Smooth muscle cell (in vitro differentiated cells): ENCODE measurements at regions not wholly inside any gene's neighbourhood (a gene's known extent, or its start where the extent isn't known, plus 50 kb on each side); places are given as distances from the start of the nearest gene placed in this dataset.

ENCODE experiments used
- DNase-seq: peaks from one replicate; lab custom pipeline; 2025; ENCODE audit not compliant: unreplicated experiment; lab: John Stamatoyannopoulos, UW
- H2AFZ ChIP-seq: fragments of 200-600 bp; sonication (generic); 2 replicates; pipeline ENCODE4 v1.6.0; 2016; ENCODE audit warnings: antibody characterized with exemption, low read depth, mild to moderate bottlenecking
- H3F3A ChIP-seq: fragments of 200-600 bp; sonication (generic); 2 replicates; pipeline ENCODE4 v1.6.0; 2017; ENCODE audit warnings: antibody characterized with exemption, low read depth
- H3K27ac ChIP-seq: fragments of 200-600 bp; sonication (generic); 2 replicates; pipeline ENCODE4 v1.5.1; 2016; ENCODE audit warnings: low read depth, mild to moderate bottlenecking
- H3K27me3 ChIP-seq: fragments of 200-600 bp; sonication (generic); 2 replicates; pipeline ENCODE4 v1.6.1; 2016; ENCODE audit warnings: low read depth, mild to moderate bottlenecking
- H3K36me3 ChIP-seq: fragments of 200-600 bp; sonication (generic); 2 replicates; pipeline ENCODE4 v1.5.1; 2016; ENCODE audit warnings: low read depth
- H3K4me1 ChIP-seq: fragments of 200-600 bp; sonication (generic); 2 replicates; pipeline ENCODE4 v1.5.1; 2016; ENCODE audit warnings: low read depth
- H3K4me2 ChIP-seq: fragments of 200-600 bp; sonication (generic); 2 replicates; pipeline ENCODE4 v1.6.0; 2016; ENCODE audit warnings: mild to moderate bottlenecking
- H3K4me3 ChIP-seq: fragments of 200-600 bp; sonication (generic); 2 replicates; pipeline ENCODE4 v1.5.1; 2016; ENCODE audit warnings: mild to moderate bottlenecking
- H3K79me2 ChIP-seq: fragments of 200-600 bp; sonication (generic); 2 replicates; pipeline ENCODE4 v1.6.0; 2016; ENCODE audit warnings: low read depth, mild to moderate bottlenecking
- H3K9ac ChIP-seq: fragments of 200-600 bp; sonication (generic); 2 replicates; pipeline ENCODE4 v1.6.0; 2016; ENCODE audit warnings: low read depth
- H3K9me3 ChIP-seq: fragments of 200-600 bp; sonication (generic); replicated peaks from 2 replicates; pipeline ENCODE4 v1.5.1; 2016; ENCODE audit warnings: low read depth
- H4K20me1 ChIP-seq: fragments of 200-600 bp; sonication (generic); 2 replicates; pipeline ENCODE4 v1.6.0; 2016; ENCODE audit warnings: low read depth
- CTCF ChIP-seq: fragments of 200-600 bp; sonication (generic); IDR thresholded peaks from 2 replicates; pipeline ENCODE4 v1.5.1; 2017; ENCODE audit warnings: borderline replicate concordance, mild to moderate bottlenecking, antibody characterized with exemption; ENCODE audit not compliant: insufficient read depth, poor library complexity, severe bottlenecking
- WGBS: methylation state at CpG from one replicate; pipeline ENCODE4 v1.1.7; 2016; ENCODE audit warnings: low lambda C conversion rate; 5-methylcytosine and 5-hydroxymethylcytosine counted together

DNA sequence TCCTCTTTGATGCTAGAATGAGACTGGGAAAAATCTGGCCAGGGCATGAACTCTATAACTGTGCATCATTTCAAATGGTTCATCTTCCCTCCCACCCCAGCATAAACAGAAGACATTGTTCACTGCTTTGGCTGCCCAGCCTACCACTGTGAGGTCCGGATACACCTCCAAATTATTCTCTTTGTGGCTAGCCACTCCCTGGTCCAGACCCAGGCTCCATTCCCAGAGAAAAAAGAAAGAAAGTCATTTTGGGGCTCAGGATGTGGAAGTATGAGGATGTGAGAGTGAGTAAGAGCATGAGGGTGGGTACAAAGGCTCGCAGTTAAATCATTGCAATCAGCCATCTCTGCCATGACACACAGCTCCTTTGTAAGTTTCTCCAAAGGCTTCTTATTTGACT, 559.2 kb downstream of the PSAT1 start:
- H2AFZ ChIP-seq, result no peak overlapping the region
- no peaks in the 10 kb centered on the region for H3K79me2 ChIP-seq
- no peaks in the 10 kb centered on the region for H3K4me1 ChIP-seq
- no peaks in the 10 kb centered on the region for H3F3A ChIP-seq
- H3K4me3 ChIP-seq, result no peak overlapping the region
- no peak overlapping the region for H3K9ac ChIP-seq
- WGBS, result 90% methylated on average over 2 of the region's 2 CpGs
- H3K4me2 ChIP-seq, result no peak overlapping the region
- no peak overlapping the region for H3K27ac ChIP-seq
- H4K20me1 ChIP-seq, result no peaks in the 10 kb centered on the region
- no peaks in the 10 kb centered on the region for H3K36me3 ChIP-seq
- H3K9me3 ChIP-seq, result no peaks in the 10 kb centered on the region
- H3K27me3 ChIP-seq, result no peaks in the 10 kb centered on the region
- DNase-seq, result no peak
- no peak for TF ChIP-seq CTCF

DNA sequence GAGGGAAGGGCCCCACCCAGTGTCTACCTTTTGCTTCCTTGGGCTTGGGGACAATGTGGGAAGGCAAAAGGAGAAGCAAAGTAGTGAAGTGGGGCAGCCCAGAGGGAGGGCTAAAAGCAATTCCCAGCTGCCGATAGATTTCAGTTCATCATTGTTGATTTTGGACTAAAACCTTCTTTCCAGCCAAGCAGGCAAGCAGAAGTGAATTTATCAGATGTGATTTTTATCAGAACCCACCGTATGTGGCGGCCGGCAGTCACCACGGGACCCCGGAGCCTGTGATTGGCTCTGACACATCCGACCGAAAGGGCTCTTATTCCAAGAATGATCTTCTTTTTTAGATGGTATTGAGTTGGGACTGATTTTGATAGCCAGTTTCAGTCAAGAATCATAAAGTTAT, 559.9 kb downstream of the PSAT1 start:
- H3K4me2 ChIP-seq, result no peak overlapping the region

GRCh38 chr9:78857373-78858225, 560.7 kb downstream of the PSAT1 start:
- Histone ChIP-seq H3K4me3 (no peak overlapping the region), H4K20me1 (no peaks in the 10 kb centered on the region), H3K9ac (no peak overlapping the region), H3K9me3 (no peaks in the 10 kb centered on the region), H3K36me3 (no peaks in the 10 kb centered on the region), H3K27ac (no peak overlapping the region), H3K4me1 (no peaks in the 10 kb centered on the region), H3K27me3 (no peaks in the 10 kb centered on the region), H3K79me2 (no peaks in the 10 kb centered on the region), H3F3A (no peaks in the 10 kb centered on the region), H2AFZ (no peak overlapping the region), H3K4me2 (no peak overlapping the region)
- DNase-seq, result no peak
- WGBS, result 95% methylated on average over 23 of the region's 23 CpGs
- TF ChIP-seq CTCF, result no peak

More for the DNA sequence above, 559.9 kb downstream of the PSAT1 start:
- no peaks in the 10 kb centered on the region for H3F3A ChIP-seq
- DNase-seq, result no peak
- no peaks in the 10 kb centered on the region for H3K9me3 ChIP-seq
- TF ChIP-seq CTCF, result no peak
- H4K20me1 ChIP-seq, result no peaks in the 10 kb centered on the region
- 94% methylated on average over 8 of the region's 8 CpGs for WGBS
- H3K4me1 ChIP-seq, result no peaks in the 10 kb centered on the region
- H3K79me2 ChIP-seq, result no peaks in the 10 kb centered on the region
- H2AFZ ChIP-seq, result no peak overlapping the region
- H3K36me3 ChIP-seq, result no peaks in the 10 kb centered on the region
- no peak overlapping the region for H3K27ac ChIP-seq
- no peak overlapping the region for H3K9ac ChIP-seq
- H3K27me3 ChIP-seq, result no peaks in the 10 kb centered on the region
- no peak overlapping the region for H3K4me3 ChIP-seq

- no peak for TF ChIP-seq CTCF
- Histone ChIP-seq H3K27me3 (no peaks in the 10 kb centered on the region), H3K4me2 (no peak overlapping the region), H3K79me2 (no peaks in the 10 kb centered on the region), H3K9ac (no peak overlapping the region), H3F3A (no peaks in the 10 kb centered on the region), H3K4me1 (no peaks in the 10 kb centered on the region), H2AFZ (no peak overlapping the region), H3K4me3 (no peak overlapping the region), H3K9me3 (no peaks in the 10 kb centered on the region), H3K27ac (no peak overlapping the region), H4K20me1 (no peaks in the 10 kb centered on the region), H3K36me3 (no peaks in the 10 kb centered on the region)
- 75% methylated on average over 1 of the region's 1 CpG for WGBS
- DNase-seq, result no peak
Observed at GRCh38 chr9:78858266-78858665, 561.3 kb downstream of the PSAT1 start.
